T-cell (primary cell): ENCODE measurements at regions not wholly inside any gene's neighbourhood (a gene's known extent, or its start where the extent isn't known, plus 50 kb on each side); places are given as distances from the start of the nearest gene placed in this dataset.

ENCODE experiments used
- ATAC-seq, 4 experiments: fragments of 200-7000 bp in 3 of 4; fragments of 150-1000 bp in 1 of 4; cut with Tn5 transposase; replicated peaks in 1 of 4; 1 replicate in 3 of 4; 2 replicates in 1 of 4; pipeline ENCODE4 v1.10.0; 2021; ENCODE audit warnings: moderate library complexity in 3 of 4, mild to moderate bottlenecking in 2 of 4, moderate number of reproducible peaks in 1 of 4
- CTCF ChIA-PET, 2 donors: fragments of 300-600 bp; sonication (Branson Sonifier 250); formaldehyde crosslinking; loops; one replicate each; lab custom pipeline; 2022; ENCODE audit warnings: antibody characterized with exemption in 2 of 2; lab: Charles Lee
- POLR2A ChIA-PET, 2 donors: fragments of 300-600 bp; sonication (Branson Sonifier 250); formaldehyde crosslinking; loops; one replicate each; lab custom pipeline; 2022; ENCODE audit warnings: antibody characterized with exemption in 2 of 2; lab: Charles Lee
- DNase-seq, 35 experiments: peaks; one replicate each; pipeline versions ENCODE4 v3.0.0 to v3.0.0-alpha.2; 2013 to 2023
- H3K27ac ChIP-seq: one replicate; pipeline ENCODE4 v1.5.1; 2013; ENCODE audit warnings: low read length
- H3K27me3 ChIP-seq, 2 experiments: replicated peaks in 1 of 2; 1 replicate in 1 of 2; 2 replicates in 1 of 2; pipeline versions ENCODE4 v1.6.1 to v1.7.0; 2013; ENCODE audit warnings: low read length in 1 of 2, mixed read lengths in 1 of 2; ENCODE audit not compliant: control insufficient read depth in 2 of 2, insufficient read depth in 2 of 2; ENCODE audit errors: extremely low read depth in 1 of 2
- H3K36me3 ChIP-seq, 2 donors: 1 replicate in 1 of 2; 2 replicates in 1 of 2; pipeline versions ENCODE4 v1.6.1 to v1.7.0; 2013; ENCODE audit warnings: low read length in 1 of 2; ENCODE audit not compliant: control insufficient read depth in 2 of 2, insufficient read depth in 1 of 2; ENCODE audit errors: extremely low read depth in 1 of 2
- H3K4me1 ChIP-seq, 2 experiments: 1 replicate in 1 of 2; 2 replicates in 1 of 2; pipeline versions ENCODE4 v1.6.1 to v1.7.0; 2013; ENCODE audit warnings: low read length in 2 of 2, mixed read lengths in 1 of 2; ENCODE audit not compliant: insufficient read depth in 2 of 2, control insufficient read depth in 1 of 2; ENCODE audit errors: extremely low read depth in 1 of 2
- H3K4me3 ChIP-seq, 2 donors: 1 replicate in 1 of 2; 2 replicates in 1 of 2; pipeline versions ENCODE4 v1.5.1 to v1.7.0; 2013; ENCODE audit warnings: mild to moderate bottlenecking in 2 of 2, low read length in 1 of 2, moderate library complexity in 1 of 2; ENCODE audit not compliant: control insufficient read depth in 1 of 2; ENCODE audit errors: extremely low read depth in 1 of 2
- H3K9me3 ChIP-seq: 2 replicates; pipeline ENCODE4 v1.7.0; 2013
- H3K27ac Mint-ChIP-seq, 2 donors: one replicate each; pipeline ENCODE4 v1.8.0; 2020 to 2021; ENCODE audit warnings: mild to moderate bottlenecking in 2 of 2, mixed read lengths in 2 of 2
- H3K27me3 Mint-ChIP-seq, 2 donors: one replicate each; pipeline ENCODE4 v1.8.0; 2021 to 2022; ENCODE audit warnings: mixed read lengths in 2 of 2
- H3K36me3 Mint-ChIP-seq: one replicate; pipeline ENCODE4 v1.8.0; 2021; ENCODE audit warnings: mixed read lengths
- H3K4me1 Mint-ChIP-seq, 3 donors: one replicate each; pipeline ENCODE4 v1.8.0; 2020 to 2022; ENCODE audit warnings: mixed read lengths in 3 of 3, mild to moderate bottlenecking in 1 of 3
- H3K4me3 Mint-ChIP-seq, 3 donors: one replicate each; pipeline ENCODE4 v1.8.0; 2020 to 2022; ENCODE audit warnings: mild to moderate bottlenecking in 3 of 3, mixed read lengths in 3 of 3, moderate library complexity in 3 of 3
- H3K9me3 Mint-ChIP-seq, 3 donors: one replicate each; pipeline ENCODE4 v1.8.0; 2020 to 2022; ENCODE audit warnings: mixed read lengths in 3 of 3
- WGBS: methylation state at CpG from one replicate; pipeline ENCODE4 v1.1.5; 2013; ENCODE audit warnings: missing lambda C conversion rate; ENCODE audit not compliant: insufficient coverage; 5-methylcytosine and 5-hydroxymethylcytosine counted together

DNA sequence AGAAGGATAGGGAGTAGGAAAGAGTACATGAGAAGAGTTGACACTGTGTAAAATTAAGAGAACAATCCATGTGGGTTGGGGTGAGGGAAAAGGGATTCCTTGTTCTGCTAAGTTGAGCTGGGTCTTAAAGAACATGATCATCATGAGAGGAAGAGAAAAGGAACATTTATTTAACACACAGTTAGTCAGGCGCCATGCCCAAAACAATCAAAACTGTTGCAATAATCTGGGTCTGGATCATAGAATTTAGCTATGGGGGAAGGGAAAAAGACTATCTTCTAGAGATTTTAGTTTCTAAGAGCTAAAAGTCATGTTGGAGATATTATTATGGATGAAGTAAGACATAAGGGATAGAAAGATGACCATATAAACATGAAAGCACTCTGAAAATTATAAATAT is 178.9 kb downstream of the SEM1 start:
- no peaks in the 10 kb centered on the region for H3K4me1 ChIP-seq
- H3K27ac Mint-ChIP-seq = no peak overlapping the region
- no peak overlapping the region for H3K4me3 ChIP-seq
- no peaks in the 10 kb centered on the region for H3K4me1 Mint-ChIP-seq
- ChIA-PET CTCF (no interaction called here), POLR2A (no interaction called here)
- H3K27ac ChIP-seq = no peak overlapping the region
- H3K4me3 Mint-ChIP-seq = no peak overlapping the region
- no peaks in the 10 kb centered on the region for H3K36me3 Mint-ChIP-seq
- no peaks in the 10 kb centered on the region for H3K36me3 ChIP-seq
- ATAC-seq = no peak
- no CpG with 5 or more reads among the region's 1 CpG for WGBS
- peaks cover 25 to 28% of the 10 kb centered on the region in 2 donors for H3K27me3 Mint-ChIP-seq
- DNase-seq = no peak
- no peaks in the 10 kb centered on the region for H3K9me3 ChIP-seq
- H3K27me3 ChIP-seq = peaks cover 2% of the 10 kb centered on the region in 2 experiments
- no peaks in the 10 kb centered on the region for H3K9me3 Mint-ChIP-seq

DNA sequence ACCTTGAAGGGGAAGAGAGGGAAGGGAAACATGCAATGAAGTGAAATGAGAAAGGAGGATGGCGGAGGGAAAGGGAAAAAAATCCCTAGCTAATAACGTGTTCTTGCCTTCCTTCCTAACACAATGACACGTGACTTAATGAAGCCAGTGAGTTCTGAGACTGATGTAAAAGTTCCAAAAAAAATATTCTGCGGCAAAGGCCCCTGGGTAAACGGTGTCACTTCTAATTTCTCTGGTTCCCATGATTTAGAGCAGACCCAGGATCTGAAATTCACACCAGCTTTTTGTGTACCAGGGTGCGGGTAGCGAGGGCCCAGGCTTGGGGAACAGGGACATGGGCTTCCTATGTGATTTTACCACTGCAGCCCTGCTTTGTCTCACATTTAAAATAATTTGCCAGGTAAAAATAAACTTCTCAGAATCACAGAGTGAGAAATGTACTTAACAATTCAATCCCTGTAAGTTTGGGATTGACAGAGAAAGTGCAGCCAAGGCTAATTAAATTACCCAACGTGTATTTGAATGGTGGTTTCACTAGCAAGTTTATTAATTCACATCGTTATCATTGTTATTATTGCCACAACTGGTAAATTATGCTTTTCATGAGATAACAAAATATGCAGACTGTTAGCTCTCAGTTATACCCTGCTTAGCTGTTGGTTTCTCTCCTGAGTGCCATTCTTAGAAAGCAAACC is 182.4 kb downstream of the SEM1 start:
- H3K9me3 ChIP-seq = no peaks in the 10 kb centered on the region
- CTCF ChIA-PET = no interaction called here
- DNase-seq = no peak
- no peak overlapping the region for H3K4me3 ChIP-seq
- no peak overlapping the region for H3K4me3 Mint-ChIP-seq
- POLR2A ChIA-PET = no interaction called here
- H3K27ac Mint-ChIP-seq = no peak overlapping the region
- no peak for ATAC-seq
- no peaks in the 10 kb centered on the region for H3K36me3 Mint-ChIP-seq
- H3K36me3 ChIP-seq = no peaks in the 10 kb centered on the region
- peaks cover 18 to 26% of the 10 kb centered on the region in 2 donors for H3K27me3 Mint-ChIP-seq
- peaks cover 0 to 5% (median 0%) of the 10 kb centered on the region in 3 donors for H3K4me1 Mint-ChIP-seq
- H3K27me3 ChIP-seq = peaks cover 0 to 2% of the 10 kb centered on the region in 2 experiments
- no peaks in the 10 kb centered on the region for H3K4me1 ChIP-seq
- 87% methylated on average over 4 of the region's 9 CpGs for WGBS
- H3K27ac ChIP-seq = no peak overlapping the region
- no peaks in the 10 kb centered on the region for H3K9me3 Mint-ChIP-seq

DNA sequence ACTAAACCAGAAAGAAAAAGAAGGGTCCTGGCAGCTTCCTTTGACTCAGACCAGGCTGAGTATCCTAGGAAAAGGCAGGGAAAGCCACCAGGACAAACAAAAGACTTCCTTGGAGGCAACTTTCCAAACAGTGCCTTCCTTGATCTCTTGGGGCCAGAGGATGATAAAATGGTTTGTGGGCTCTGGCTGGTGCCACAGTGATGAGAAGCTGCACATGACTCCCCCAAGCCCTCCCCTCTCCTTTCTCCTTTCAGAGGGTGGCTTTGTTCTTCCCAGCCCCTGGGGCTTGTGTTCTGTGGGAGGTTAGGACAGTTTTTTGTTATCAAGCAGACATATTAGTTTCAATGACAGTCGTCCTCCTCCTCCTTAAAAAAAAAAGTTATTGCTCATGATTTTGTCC is 183.2 kb downstream of the SEM1 start:
- DNase-seq (no peak), ATAC-seq (no peak)
- Mint-ChIP-seq H3K4me1 (peaks cover 0 to 5% (median 0%) of the 10 kb centered on the region in 3 donors), H3K36me3 (no peaks in the 10 kb centered on the region), H3K9me3 (no peaks in the 10 kb centered on the region), H3K4me3 (no peak overlapping the region), H3K27me3 (peaks cover 18 to 26% of the 10 kb centered on the region in 2 donors), H3K27ac (no peak overlapping the region)
- H3K4me1 ChIP-seq = no peaks in the 10 kb centered on the region
- H3K27me3 ChIP-seq = peaks cover 0 to 2% of the 10 kb centered on the region in 2 experiments
- ChIA-PET CTCF (no interaction called here), POLR2A (no interaction called here)
- H3K27ac ChIP-seq = no peak overlapping the region
- no CpG with 5 or more reads among the region's 1 CpG for WGBS
- H3K4me3 ChIP-seq = no peak overlapping the region
- no peaks in the 10 kb centered on the region for H3K36me3 ChIP-seq
- H3K9me3 ChIP-seq = no peaks in the 10 kb centered on the region

DNA sequence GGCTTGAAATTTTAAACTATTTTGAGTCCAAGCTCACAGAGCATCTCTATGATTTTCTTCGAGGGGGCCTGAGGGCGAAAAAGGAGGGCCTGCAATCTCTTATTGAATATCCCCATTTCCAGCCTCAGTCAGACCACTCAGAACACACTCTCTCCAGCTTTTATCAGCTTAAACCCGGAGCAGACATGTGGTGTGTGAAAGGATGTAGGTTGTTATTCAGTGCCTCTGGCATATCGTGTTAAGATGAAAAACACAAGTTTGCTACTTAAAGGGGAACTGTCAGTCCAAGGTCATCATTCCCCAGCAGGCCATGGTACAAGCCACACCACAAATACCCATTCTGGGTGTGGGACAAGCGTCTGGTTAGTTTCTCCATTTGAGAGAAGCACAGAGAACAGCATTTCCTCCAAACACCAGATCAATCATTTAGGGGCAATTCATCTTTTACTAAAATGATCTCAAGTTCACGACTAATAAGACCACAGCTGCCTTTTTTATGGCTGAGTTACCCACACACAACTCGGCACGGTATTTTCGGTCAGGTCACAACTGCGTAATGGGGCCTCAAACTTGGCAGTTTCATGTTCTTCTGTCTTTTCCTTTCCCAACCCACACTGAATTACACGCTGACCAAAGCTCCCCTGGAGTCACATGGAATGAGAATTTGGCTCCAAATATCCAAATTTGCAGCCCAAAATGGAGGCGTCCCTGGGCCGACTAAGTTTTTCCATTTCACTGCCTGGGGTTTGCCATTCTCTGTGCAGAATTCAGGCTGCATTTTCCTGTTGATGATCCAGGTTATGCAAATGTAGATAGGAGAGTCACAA is 188.4 kb downstream of the SEM1 start:
- ChIA-PET POLR2A (no interaction called here), CTCF (no interaction called here)
- H3K36me3 ChIP-seq = no peaks in the 10 kb centered on the region
- ATAC-seq = no peak
- no peaks in the 10 kb centered on the region for H3K9me3 ChIP-seq
- no peak overlapping the region for H3K27ac Mint-ChIP-seq
- peaks cover 0 to 5% (median 0%) of the 10 kb centered on the region in 3 donors for H3K4me1 Mint-ChIP-seq
- WGBS = 80% methylated on average over 8 of the region's 13 CpGs
- peaks cover 0 to 10% of the 10 kb centered on the region in 2 donors for H3K27me3 Mint-ChIP-seq
- no peak overlapping the region for H3K27ac ChIP-seq
- DNase-seq = no peak
- H3K27me3 ChIP-seq = peaks cover 0 to 2% of the 10 kb centered on the region in 2 experiments
- no peak overlapping the region for H3K4me3 Mint-ChIP-seq
- no peaks in the 10 kb centered on the region for H3K4me1 ChIP-seq
- no peaks in the 10 kb centered on the region for H3K36me3 Mint-ChIP-seq
- no peak overlapping the region for H3K4me3 ChIP-seq
- no peaks in the 10 kb centered on the region for H3K9me3 Mint-ChIP-seq

DNA sequence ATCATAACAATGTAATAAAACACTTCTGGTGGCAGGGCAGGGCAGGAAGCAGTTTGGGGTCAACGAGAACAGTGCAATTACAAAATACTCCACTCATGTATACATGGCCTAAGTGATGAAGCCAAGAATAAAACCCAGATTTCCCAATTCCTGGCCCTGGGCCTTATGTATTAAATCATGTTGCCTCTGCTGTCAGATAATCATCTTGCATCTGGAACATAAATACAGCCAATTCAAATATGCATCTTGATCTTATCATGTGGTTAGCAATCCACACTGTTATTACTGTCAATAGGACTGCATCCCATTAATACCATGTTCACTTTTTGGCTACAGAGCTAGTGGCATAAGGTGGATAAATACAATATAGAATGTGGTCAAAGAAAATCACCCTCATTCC is 186.5 kb upstream of the SLC25A13 start:
- Histone ChIP-seq H3K27ac (no peak overlapping the region), H3K36me3 (no peaks in the 10 kb centered on the region), H3K4me1 (no peaks in the 10 kb centered on the region), H3K27me3 (no peaks in the 10 kb centered on the region), H3K9me3 (no peaks in the 10 kb centered on the region), H3K4me3 (no peak overlapping the region)
- no peaks in the 10 kb centered on the region for H3K9me3 Mint-ChIP-seq
- no peak for ATAC-seq
- CTCF ChIA-PET = interaction anchor here in 1 of 2 donors (0.7 kb wide), 1 partner anchor 33 kb away, joined by 7 read pairs; no protein-coding TSS in a partner anchor
- no peaks in the 10 kb centered on the region for H3K4me1 Mint-ChIP-seq
- no peak for DNase-seq
- POLR2A ChIA-PET = interaction anchor here in 1 of 2 donors (0.6 kb wide), 1 partner anchor 70 kb away, joined by 7 read pairs; no protein-coding TSS in a partner anchor
- peaks cover 23 to 25% of the 10 kb centered on the region in 2 donors for H3K27me3 Mint-ChIP-seq
- no peak overlapping the region for H3K4me3 Mint-ChIP-seq
- WGBS = 40% methylated on average over 1 of the region's 1 CpG
- H3K36me3 Mint-ChIP-seq = no peaks in the 10 kb centered on the region
- no peak overlapping the region for H3K27ac Mint-ChIP-seq

DNA sequence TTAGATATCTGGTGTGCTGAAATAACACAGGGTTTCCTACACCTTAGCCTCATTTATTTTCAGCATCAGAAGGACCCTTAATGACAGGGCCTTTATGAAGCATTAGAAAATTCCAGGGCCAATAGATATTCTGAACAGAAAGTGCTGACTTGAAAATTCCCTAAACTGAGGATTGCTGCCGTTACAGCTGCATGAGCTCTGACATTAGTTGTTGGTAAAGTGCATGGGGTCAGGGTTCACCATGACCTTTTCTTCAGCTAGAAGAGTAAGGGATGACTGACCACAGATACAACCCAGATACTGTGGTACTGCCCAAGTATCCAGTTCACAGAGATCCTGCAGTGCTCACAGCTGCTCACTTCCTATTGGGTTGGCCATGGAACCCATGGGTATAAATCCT is 181.7 kb upstream of the SLC25A13 start:
- Histone ChIP-seq H3K4me1 (no peaks in the 10 kb centered on the region), H3K36me3 (no peaks in the 10 kb centered on the region), H3K27me3 (no peaks in the 10 kb centered on the region), H3K9me3 (no peaks in the 10 kb centered on the region), H3K27ac (no peak overlapping the region), H3K4me3 (no peak overlapping the region)
- ChIA-PET POLR2A (no interaction called here), CTCF (no interaction called here)
- Mint-ChIP-seq H3K4me3 (no peak overlapping the region), H3K27ac (no peak overlapping the region), H3K27me3 (peaks cover 1 to 10% of the 10 kb centered on the region in 2 donors), H3K4me1 (no peaks in the 10 kb centered on the region), H3K36me3 (no peaks in the 10 kb centered on the region), H3K9me3 (no peaks in the 10 kb centered on the region)
- DNase-seq = no peak
- no peak for ATAC-seq
- WGBS = 83% methylated on average over 1 of the region's 1 CpG
